ENCODE measurements at regions not wholly inside any gene's neighbourhood (a gene's known extent, or its start where the extent isn't known, plus 50 kb on each side); places are given as distances from the start of the nearest gene placed in this dataset.

DNA sequence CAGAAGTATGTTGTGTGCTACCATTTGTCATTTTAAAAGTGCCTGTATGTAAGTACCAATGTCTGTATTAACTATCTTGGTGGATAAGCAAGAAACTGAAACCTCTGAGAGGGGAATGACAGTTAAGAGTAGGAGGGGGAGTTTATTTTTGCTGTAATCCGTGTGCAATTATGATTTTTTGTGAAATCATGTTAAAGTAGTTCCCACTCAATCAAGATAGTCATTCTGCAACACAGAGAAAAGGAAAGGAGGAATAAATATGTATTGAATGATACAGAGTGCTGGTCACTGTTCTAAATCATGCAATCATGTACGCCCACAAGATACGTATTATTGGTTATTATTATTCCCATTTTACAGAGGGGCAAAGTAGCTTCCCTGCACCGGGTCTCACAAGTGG is 105.1 kb upstream of the UBE2E1 start:
- CTCF ChIA-PET, result no interaction called here
- Histone ChIP-seq H4K20me1 (ENCODE audit: control insufficient read depth, insufficient read depth, low read length, poor library complexity, severe bottlenecking) (no peaks in the 10 kb centered on the region), H3K36me3 (replicated peaks in 1 of 2; ENCODE audit: control extremely low read depth in 1 of 2, control insufficient read depth in 1 of 2, extremely low read depth in 1 of 2, insufficient read depth in 2 of 2, low read length in 1 of 2) (no peaks in the 10 kb centered on the region), H3K27me3 (replicated peaks in 1 of 4; ENCODE audit: control extremely low read depth in 1 of 4, control insufficient read depth in 3 of 4, insufficient read depth in 4 of 4, low read length in 3 of 4) (no peaks in the 10 kb centered on the region), H3K4me1 (ENCODE audit: control insufficient read depth in 2 of 2, insufficient read depth in 2 of 2, low read length in 2 of 2) (no peaks in the 10 kb centered on the region), H3K27ac (ENCODE audit: low read length in 2 of 2) (no peak overlapping the region), H3K79me2 (ENCODE audit: control insufficient read depth, insufficient read depth, low read length) (no peaks in the 10 kb centered on the region), H3K9ac (ENCODE audit: low read length) (no peak overlapping the region), H3K4me2 (replicated peaks; ENCODE audit: low read depth, low read length, poor library complexity, severe bottlenecking) (no peak overlapping the region), H3K9me3 (ENCODE audit: control extremely low read depth in 1 of 3, control insufficient read depth in 2 of 3, insufficient read depth in 1 of 3, low read length in 2 of 3) (peaks cover 0 to 2% (median 0%) of the 10 kb centered on the region in 3 donors), H2AFZ (ENCODE audit: insufficient read depth, low read depth, low read length, poor library complexity, severe bottlenecking) (no peak overlapping the region), H3K4me3 (ENCODE audit: control extremely low read depth in 1 of 5, extremely low read depth in 1 of 5, insufficient read depth in 1 of 5, low read depth in 2 of 5, low read length in 4 of 5) (no peak overlapping the region)
- POLR2A ChIA-PET, result no interaction called here
- TF ChIP-seq EZH2 (IDR thresholded peaks at IDR 0.05; ENCODE audit: borderline replicate concordance, insufficient read depth, low read depth, low read length, poor library complexity, severe bottlenecking), result no peak
- TF ChIP-seq, protein P1, sequence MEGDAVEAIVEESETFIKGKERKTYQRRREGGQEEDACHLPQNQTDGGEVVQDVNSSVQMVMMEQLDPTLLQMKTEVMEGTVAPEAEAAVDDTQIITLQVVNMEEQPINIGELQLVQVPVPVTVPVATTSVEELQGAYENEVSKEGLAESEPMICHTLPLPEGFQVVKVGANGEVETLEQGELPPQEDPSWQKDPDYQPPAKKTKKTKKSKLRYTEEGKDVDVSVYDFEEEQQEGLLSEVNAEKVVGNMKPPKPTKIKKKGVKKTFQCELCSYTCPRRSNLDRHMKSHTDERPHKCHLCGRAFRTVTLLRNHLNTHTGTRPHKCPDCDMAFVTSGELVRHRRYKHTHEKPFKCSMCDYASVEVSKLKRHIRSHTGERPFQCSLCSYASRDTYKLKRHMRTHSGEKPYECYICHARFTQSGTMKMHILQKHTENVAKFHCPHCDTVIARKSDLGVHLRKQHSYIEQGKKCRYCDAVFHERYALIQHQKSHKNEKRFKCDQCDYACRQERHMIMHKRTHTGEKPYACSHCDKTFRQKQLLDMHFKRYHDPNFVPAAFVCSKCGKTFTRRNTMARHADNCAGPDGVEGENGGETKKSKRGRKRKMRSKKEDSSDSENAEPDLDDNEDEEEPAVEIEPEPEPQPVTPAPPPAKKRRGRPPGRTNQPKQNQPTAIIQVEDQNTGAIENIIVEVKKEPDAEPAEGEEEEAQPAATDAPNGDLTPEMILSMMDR (IDR thresholded peaks at IDR 0.05), result no peak
- DNase-seq (no peak), ATAC-seq (ENCODE audit: low read depth) (no peak)
- Mint-ChIP-seq H3K27ac (no peak overlapping the region), H3K4me1 (no peaks in the 10 kb centered on the region), H3K27me3 (no peaks in the 10 kb centered on the region), H3K9me3 (ENCODE audit: insufficient read depth) (no peaks in the 10 kb centered on the region), H3K4me3 (no peak overlapping the region)
- 95% methylated on average over 2 of the region's 4 CpGs for WGBS (ENCODE audit: insufficient coverage)
- intact Hi-C loops (cut with micrococcal nuclease), result no loop called here

DNA sequence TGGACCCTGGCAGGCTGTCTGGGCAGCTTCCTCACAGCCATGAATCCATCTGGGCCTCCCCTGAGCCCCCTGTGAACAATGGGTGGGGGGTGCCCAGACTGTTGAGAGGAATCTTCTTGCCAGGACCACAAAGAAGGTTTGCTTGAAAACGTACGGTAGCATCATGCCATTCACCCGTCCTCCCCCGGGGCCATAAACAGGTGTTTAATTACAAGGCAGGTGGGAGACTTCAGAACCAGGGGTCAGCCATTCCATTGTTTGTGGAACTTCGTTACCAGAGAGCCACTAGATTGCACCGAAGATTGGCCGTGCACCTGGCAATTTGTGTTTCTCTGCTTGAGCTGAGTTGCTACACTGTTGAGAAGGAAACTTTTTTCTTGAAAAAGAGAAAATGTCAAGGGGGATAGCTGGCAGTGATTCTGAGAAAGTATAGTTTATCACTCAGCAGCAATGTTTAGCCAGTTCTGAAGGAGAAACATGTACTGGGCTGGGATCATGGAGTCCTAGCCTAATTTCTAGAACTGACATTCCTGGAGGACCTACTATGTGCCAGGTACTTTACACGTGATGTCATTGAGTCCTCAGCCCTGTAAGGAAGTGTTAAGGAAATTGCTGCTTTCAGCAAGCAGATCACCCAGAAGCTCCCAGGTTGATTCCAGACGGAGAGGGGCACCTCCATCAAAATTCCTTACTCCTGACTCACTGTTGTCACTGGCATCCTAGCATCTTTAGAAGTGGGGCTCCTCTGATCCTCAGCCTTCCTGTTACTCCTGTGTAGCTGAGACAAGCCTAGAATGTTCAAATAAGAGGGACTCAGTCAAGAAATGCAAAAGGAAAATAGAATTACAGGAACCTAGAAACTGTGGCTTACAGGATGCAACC is 103.8 kb upstream of the UBE2E1 start:
- Histone ChIP-seq H3K4me2 (replicated peaks; ENCODE audit: low read depth, low read length, poor library complexity, severe bottlenecking) (no peak overlapping the region), H3K79me2 (ENCODE audit: control insufficient read depth, insufficient read depth, low read length) (no peaks in the 10 kb centered on the region), H3K36me3 (replicated peaks in 1 of 2; ENCODE audit: control extremely low read depth in 1 of 2, control insufficient read depth in 1 of 2, extremely low read depth in 1 of 2, insufficient read depth in 2 of 2, low read length in 1 of 2) (no peaks in the 10 kb centered on the region), H2AFZ (ENCODE audit: insufficient read depth, low read depth, low read length, poor library complexity, severe bottlenecking) (no peak overlapping the region), H3K4me3 (ENCODE audit: control extremely low read depth in 1 of 5, extremely low read depth in 1 of 5, insufficient read depth in 1 of 5, low read depth in 2 of 5, low read length in 4 of 5) (no peak overlapping the region), H4K20me1 (ENCODE audit: control insufficient read depth, insufficient read depth, low read length, poor library complexity, severe bottlenecking) (no peaks in the 10 kb centered on the region), H3K27me3 (replicated peaks in 1 of 4; ENCODE audit: control extremely low read depth in 1 of 4, control insufficient read depth in 3 of 4, insufficient read depth in 4 of 4, low read length in 3 of 4) (no peaks in the 10 kb centered on the region), H3K4me1 (ENCODE audit: control insufficient read depth in 2 of 2, insufficient read depth in 2 of 2, low read length in 2 of 2) (no peaks in the 10 kb centered on the region), H3K9me3 (ENCODE audit: control extremely low read depth in 1 of 3, control insufficient read depth in 2 of 3, insufficient read depth in 1 of 3, low read length in 2 of 3) (peaks cover 0 to 2% (median 0%) of the 10 kb centered on the region in 3 donors), H3K9ac (ENCODE audit: low read length) (no peak overlapping the region), H3K27ac (ENCODE audit: low read length in 2 of 2) (no peak overlapping the region)
- no peak for TF ChIP-seq EZH2 (IDR thresholded peaks at IDR 0.05; ENCODE audit: borderline replicate concordance, insufficient read depth, low read depth, low read length, poor library complexity, severe bottlenecking)
- TF ChIP-seq, protein P1 (IDR thresholded peaks at IDR 0.05), result no peak
- ATAC-seq (ENCODE audit: low read depth) (no peak), DNase-seq (no peak)
- Mint-ChIP-seq H3K27ac (no peak overlapping the region), H3K27me3 (no peaks in the 10 kb centered on the region), H3K9me3 (ENCODE audit: insufficient read depth) (no peaks in the 10 kb centered on the region), H3K4me3 (no peak overlapping the region), H3K4me1 (no peaks in the 10 kb centered on the region)
- intact Hi-C loops (cut with micrococcal nuclease), result no loop called here
- WGBS (ENCODE audit: insufficient coverage), result 83% methylated on average over 8 of the region's 9 CpGs
- POLR2A ChIA-PET, result no interaction called here
- CTCF ChIA-PET, result no interaction called here

Measured in B cell (primary cell).